ENCODE measurements at regions not wholly inside any gene's neighbourhood (a gene's known extent, or its start where the extent isn't known, plus 50 kb on each side); places are given as distances from the start of the nearest gene placed in this dataset.

- TF ChIP-seq ZBTB20 (tag by site-specific recombination; IDR thresholded peaks at IDR 0.05) (no peak), CTCF (tag by site-specific recombination; IDR thresholded peaks at IDR 0.05) (no peak), ZNF555 (tag by site-specific recombination; conservative IDR thresholded peaks at IDR 0.05) (no peak)
Measured at GRCh38 chr3:66557170-66557569, 56.3 kb upstream of the LRIG1 start.

Data from HEK293 (cell line).